ENCODE measurements at regions not wholly inside any gene's neighbourhood (a gene's known extent, or its start where the extent isn't known, plus 50 kb on each side); places are given as distances from the start of the nearest gene placed in this dataset.

GRCh38 chr1:99181892-99182291, 82.4 kb upstream of the PLPPR4 start:
- Mint-ChIP-seq H3K4me3 (no peak overlapping the region), H3K27me3 (no peaks in the 10 kb centered on the region), H3K27ac (no peak overlapping the region), H3K36me3 (no peaks in the 10 kb centered on the region), H3K9me3 (no peaks in the 10 kb centered on the region), H3K4me1 (no peaks in the 10 kb centered on the region)
- DNase-seq = no peak

- Mint-ChIP-seq H3K4me3 (no peak overlapping the region), H3K9me3 (no peaks in the 10 kb centered on the region), H3K27me3 (peaks cover 8% of the 10 kb centered on the region), H3K27ac (no peak overlapping the region), H3K36me3 (no peaks in the 10 kb centered on the region), H3K4me1 (no peaks in the 10 kb centered on the region)
- DNase-seq = no peak
Observed at GRCh38 chr1:99185196-99185595, 79.1 kb upstream of the PLPPR4 start.

GRCh38 chr1:99193431-99193830, 70.9 kb upstream of the PLPPR4 start:
- Mint-ChIP-seq H3K4me3 (no peak overlapping the region), H3K9me3 (peaks cover 4% of the 10 kb centered on the region), H3K27ac (no peak overlapping the region), H3K36me3 (no peaks in the 10 kb centered on the region), H3K27me3 (peaks cover 26% of the 10 kb centered on the region), H3K4me1 (no peaks in the 10 kb centered on the region)
- no peak for DNase-seq

- Mint-ChIP-seq H3K4me3 (no peak overlapping the region), H3K4me1 (no peaks in the 10 kb centered on the region), H3K9me3 (no peaks in the 10 kb centered on the region), H3K27me3 (peaks cover 5% of the 10 kb centered on the region), H3K36me3 (no peaks in the 10 kb centered on the region), H3K27ac (no peak overlapping the region)
- DNase-seq = no peak
Observed at GRCh38 chr1:99198393-99198792, 65.9 kb upstream of the PLPPR4 start.

GRCh38 chr1:99207216-99207615, 57.1 kb upstream of the PLPPR4 start:
- DNase-seq = no peak
- no peak overlapping the region for H3K4me3 Mint-ChIP-seq
- no peaks in the 10 kb centered on the region for H3K36me3 Mint-ChIP-seq
- H3K9me3 Mint-ChIP-seq = no peaks in the 10 kb centered on the region
- no peaks in the 10 kb centered on the region for H3K27me3 Mint-ChIP-seq
- no peaks in the 10 kb centered on the region for H3K4me1 Mint-ChIP-seq
- H3K27ac Mint-ChIP-seq = no peak overlapping the region
